OCI-LY3 (cell line): ENCODE measurements at regions not wholly inside any gene's neighbourhood (a gene's known extent, or its start where the extent isn't known, plus 50 kb on each side); places are given as distances from the start of the nearest gene placed in this dataset.

Experiments
- H2AFZ ChIP-seq: fragments of 200-600, 300-600 bp; shearing (Covaris generic); 2 replicates; pipeline ENCODE4 v1.6.0; 2014; ENCODE audit warnings: antibody characterized with exemption, low read depth, low read length
- H3K27ac ChIP-seq: fragments of 200-600, 300-600 bp; sonication (generic); 2 replicates; pipeline ENCODE4 v1.5.1; 2014; ENCODE audit warnings: mild to moderate bottlenecking, low read length, moderate library complexity, mixed read lengths
- H3K27me3 ChIP-seq: fragments of 200-600, 300-600 bp; sonication (generic); 2 replicates; pipeline ENCODE4 v1.6.1; 2014; ENCODE audit warnings: low read depth, low read length, mixed read lengths
- H3K36me3 ChIP-seq: fragments of 200-600, 300-600 bp; sonication (generic); replicated peaks from 2 replicates; pipeline ENCODE3; 2014; ENCODE audit warnings: low read depth, low read length, mixed read lengths
- H3K4me1 ChIP-seq: fragments of 300-600, 200-600 bp; sonication (generic); 2 replicates; pipeline ENCODE4 v1.6.1; 2014; ENCODE audit warnings: low read length, mixed read lengths
- H3K4me2 ChIP-seq: fragments of 200-600, 300-600 bp; sonication (generic); 2 replicates; pipeline ENCODE4 v1.6.1; 2014; ENCODE audit warnings: low read length, mixed read lengths
- H3K4me3 ChIP-seq: fragments of 300-600, 200-600 bp; sonication (generic); 2 replicates; pipeline ENCODE4 v1.5.1; 2014; ENCODE audit warnings: antibody characterized with exemption, mild to moderate bottlenecking, low read length, moderate library complexity
- H3K79me2 ChIP-seq: fragments of 300-600, 200-600 bp; shearing (Covaris generic); 2 replicates; pipeline ENCODE4 v1.6.1; 2014; ENCODE audit warnings: mild to moderate bottlenecking, low read length, mixed read lengths
- H3K9ac ChIP-seq: fragments of 300-600, 200-600 bp; shearing (Covaris generic); 2 replicates; pipeline ENCODE4 v1.6.0; 2014; ENCODE audit warnings: mild to moderate bottlenecking, low read length, moderate library complexity
- H3K9me3 ChIP-seq: fragments of 200-600, 300-600 bp; shearing (Covaris generic); 2 replicates; pipeline ENCODE4 v1.6.1; 2014; ENCODE audit warnings: low read length, mixed read lengths; ENCODE audit not compliant: insufficient read depth
- H4K20me1 ChIP-seq: fragments of 200-600, 300-600 bp; sonication (generic); 2 replicates; pipeline ENCODE4 v1.6.1; 2016; ENCODE audit warnings: low read length, mixed read lengths; ENCODE audit not compliant: insufficient read depth
- CTCF ChIP-seq: fragments of 200-600, 300-600 bp; sonication (generic); IDR thresholded peaks from 2 replicates; pipeline ENCODE4 v1.5.1; 2014; ENCODE audit warnings: antibody characterized with exemption, low read length, low read depth
- EZH2phosphoT487 ChIP-seq: fragments of 200-600 bp; shearing (Covaris generic); IDR thresholded peaks from 2 replicates; pipeline ENCODE4 v1.6.1; 2018; ENCODE audit warnings: antibody characterized with exemption, mixed run types, low read depth

GRCh38 chr14:54310851-54311228 lies 86.0 kb upstream of the CDKN3 start:
- H3K27ac ChIP-seq = no peak overlapping the region

GRCh38 chr14:54312166-54312801 lies 84.5 kb upstream of the CDKN3 start:
- Histone ChIP-seq H3K27ac (no peak overlapping the region), H3K4me2 (no peak overlapping the region), H4K20me1 (no peaks in the 10 kb centered on the region)

More at GRCh38 chr14:54310851-54311228, 86.0 kb upstream of the CDKN3 start:
- Histone ChIP-seq H3K79me2 (no peaks in the 10 kb centered on the region), H3K9me3 (no peaks in the 10 kb centered on the region), H2AFZ (no peak overlapping the region), H3K9ac (no peak overlapping the region), H3K4me2 (no peak overlapping the region), H3K27me3 (no peaks in the 10 kb centered on the region), H3K36me3 (no peaks in the 10 kb centered on the region), H3K4me1 (no peaks in the 10 kb centered on the region), H4K20me1 (no peaks in the 10 kb centered on the region), H3K4me3 (no peak overlapping the region)
- TF ChIP-seq CTCF = no peak
- no peak for TF ChIP-seq EZH2phosphoT487

GRCh38 chr14:54314365-54315104 lies 82.3 kb upstream of the CDKN3 start:
- Histone ChIP-seq H3K36me3 (no peaks in the 10 kb centered on the region), H3K27me3 (no peaks in the 10 kb centered on the region), H3K79me2 (no peaks in the 10 kb centered on the region), H3K9me3 (no peaks in the 10 kb centered on the region), H3K4me2 (no peak overlapping the region), H4K20me1 (no peaks in the 10 kb centered on the region), H3K27ac (no peak overlapping the region), H3K9ac (no peak overlapping the region), H2AFZ (no peak overlapping the region), H3K4me1 (no peaks in the 10 kb centered on the region), H3K4me3 (no peak overlapping the region)
- TF ChIP-seq EZH2phosphoT487 (no peak), CTCF (no peak)

More at GRCh38 chr14:54312166-54312801, 84.5 kb upstream of the CDKN3 start:
- H3K4me3 ChIP-seq = no peak overlapping the region
- H3K9me3 ChIP-seq = no peaks in the 10 kb centered on the region
- no peaks in the 10 kb centered on the region for H3K79me2 ChIP-seq
- H3K4me1 ChIP-seq = no peaks in the 10 kb centered on the region
- TF ChIP-seq EZH2phosphoT487 (no peak), CTCF (no peak)
- no peak overlapping the region for H2AFZ ChIP-seq
- no peaks in the 10 kb centered on the region for H3K27me3 ChIP-seq
- H3K9ac ChIP-seq = no peak overlapping the region
- no peaks in the 10 kb centered on the region for H3K36me3 ChIP-seq

GRCh38 chr14:54316652-54317051 lies 80.2 kb upstream of the CDKN3 start:
- Histone ChIP-seq H3K27ac (no peak overlapping the region), H4K20me1 (no peaks in the 10 kb centered on the region), H2AFZ (no peak overlapping the region), H3K9me3 (no peaks in the 10 kb centered on the region), H3K4me3 (no peak overlapping the region), H3K4me2 (no peak overlapping the region), H3K79me2 (no peaks in the 10 kb centered on the region), H3K36me3 (no peaks in the 10 kb centered on the region), H3K27me3 (no peaks in the 10 kb centered on the region), H3K4me1 (no peaks in the 10 kb centered on the region), H3K9ac (no peak overlapping the region)
- TF ChIP-seq EZH2phosphoT487 = no peak
- no peak for TF ChIP-seq CTCF
